ENCODE measurements at regions not wholly inside any gene's neighbourhood (a gene's known extent, or its start where the extent isn't known, plus 50 kb on each side); places are given as distances from the start of the nearest gene placed in this dataset.
"Not testable (repeated sequence)": the region's sequence is repeated elsewhere in the genome, so short reads cannot be mapped to it uniquely, and the experiment has no call there.

DNA sequence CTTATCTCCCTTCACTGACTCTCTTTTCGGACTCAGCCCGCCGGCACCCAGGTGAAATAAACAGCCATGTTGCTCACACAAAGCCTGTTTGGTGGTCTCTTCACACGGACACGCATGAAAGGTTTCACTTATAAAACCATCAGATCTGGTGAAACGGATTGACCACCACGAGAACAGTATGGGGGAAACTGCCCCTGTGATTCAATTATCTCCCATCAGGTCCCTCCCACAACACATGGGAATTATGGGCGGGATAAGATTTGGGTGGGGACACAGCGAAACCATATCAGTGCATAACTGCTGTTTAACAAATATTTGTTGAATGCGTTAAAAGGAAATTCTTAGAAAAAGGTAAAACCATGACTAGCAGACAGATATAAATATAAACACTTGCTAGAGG is 464.4 kb downstream of the AJAP1 start:
- not testable (repeated sequence) for DNase-seq; H3K27me3 ChIP-seq (ENCODE audit: low read length); H3K9me3 ChIP-seq (ENCODE audit: low read length); H4K20me1 ChIP-seq (ENCODE audit: insufficient read depth, low read depth, low read length); H3K4me1 ChIP-seq (ENCODE audit: low read length); H3K9me2 ChIP-seq (replicated peaks; ENCODE audit: insufficient read depth, low read length); H2AFZ ChIP-seq (ENCODE audit: low read length); H3K4me3 ChIP-seq (ENCODE audit: low read length); H3K27ac ChIP-seq (ENCODE audit: low read length); H3K9ac ChIP-seq (ENCODE audit: low read length); H3K4me2 ChIP-seq (ENCODE audit: low read depth, low read length, poor library complexity, severe bottlenecking); H3K79me2 ChIP-seq (ENCODE audit: low read length); H3K36me3 ChIP-seq (ENCODE audit: insufficient read depth, low read length)

- not testable (repeated sequence) for H3K9ac ChIP-seq (ENCODE audit: low read length)
Observed at GRCh38 chr1:5118292-5118691, 463.9 kb downstream of the AJAP1 start.

GRCh38 chr1:5111581-5111980 is 457.2 kb downstream of the AJAP1 start:
- peak; percentile 38 for DNase-seq
- Histone ChIP-seq H3K4me3 (ENCODE audit: low read length) (no peak overlapping the region), H3K27me3 (ENCODE audit: low read length) (no peaks in the 10 kb centered on the region), H3K9me2 (replicated peaks; ENCODE audit: insufficient read depth, low read length) (no peaks in the 10 kb centered on the region), H3K4me2 (ENCODE audit: low read depth, low read length, poor library complexity, severe bottlenecking) (no peak overlapping the region), H3K4me1 (ENCODE audit: low read length) (peaks cover 3% of the 10 kb centered on the region; the same call in 1 of the 2 replicates), H3K27ac (ENCODE audit: low read length) (no peak overlapping the region), H3K9me3 (ENCODE audit: low read length) (no peaks in the 10 kb centered on the region), H3K36me3 (ENCODE audit: insufficient read depth, low read length) (no peaks in the 10 kb centered on the region), H3K9ac (ENCODE audit: low read length) (no peak overlapping the region), H2AFZ (ENCODE audit: low read length) (no peak overlapping the region), H4K20me1 (ENCODE audit: insufficient read depth, low read depth, low read length) (no peaks in the 10 kb centered on the region), H3K79me2 (ENCODE audit: low read length) (no peaks in the 10 kb centered on the region)

More at GRCh38 chr1:5118292-5118691, 463.9 kb downstream of the AJAP1 start:
- not testable (repeated sequence) for H2AFZ ChIP-seq (ENCODE audit: low read length); H3K9me3 ChIP-seq (ENCODE audit: low read length); H3K36me3 ChIP-seq (ENCODE audit: insufficient read depth, low read length); H4K20me1 ChIP-seq (ENCODE audit: insufficient read depth, low read depth, low read length); DNase-seq; H3K79me2 ChIP-seq (ENCODE audit: low read length); H3K4me3 ChIP-seq (ENCODE audit: low read length); H3K4me1 ChIP-seq (ENCODE audit: low read length); H3K4me2 ChIP-seq (ENCODE audit: low read depth, low read length, poor library complexity, severe bottlenecking); H3K27ac ChIP-seq (ENCODE audit: low read length); H3K9me2 ChIP-seq (replicated peaks; ENCODE audit: insufficient read depth, low read length); H3K27me3 ChIP-seq (ENCODE audit: low read length)

- Histone ChIP-seq H3K9me2 (replicated peaks; ENCODE audit: insufficient read depth, low read length) (no peaks in the 10 kb centered on the region), H3K4me3 (ENCODE audit: low read length) (no peak overlapping the region), H3K9ac (ENCODE audit: low read length) (no peak overlapping the region), H3K4me2 (ENCODE audit: low read depth, low read length, poor library complexity, severe bottlenecking) (no peak overlapping the region), H3K79me2 (ENCODE audit: low read length) (no peaks in the 10 kb centered on the region), H3K27me3 (ENCODE audit: low read length) (no peaks in the 10 kb centered on the region), H3K4me1 (ENCODE audit: low read length) (peaks cover 3% of the 10 kb centered on the region; the same call in 1 of the 2 replicates), H3K36me3 (ENCODE audit: insufficient read depth, low read length) (no peaks in the 10 kb centered on the region), H4K20me1 (ENCODE audit: insufficient read depth, low read depth, low read length) (no peaks in the 10 kb centered on the region), H2AFZ (ENCODE audit: low read length) (no peak overlapping the region), H3K27ac (ENCODE audit: low read length) (no peak overlapping the region), H3K9me3 (ENCODE audit: low read length) (no peaks in the 10 kb centered on the region)
- peak; percentile 11 for DNase-seq
Observed at GRCh38 chr1:5110508-5110907, 456.1 kb downstream of the AJAP1 start.

DNA sequence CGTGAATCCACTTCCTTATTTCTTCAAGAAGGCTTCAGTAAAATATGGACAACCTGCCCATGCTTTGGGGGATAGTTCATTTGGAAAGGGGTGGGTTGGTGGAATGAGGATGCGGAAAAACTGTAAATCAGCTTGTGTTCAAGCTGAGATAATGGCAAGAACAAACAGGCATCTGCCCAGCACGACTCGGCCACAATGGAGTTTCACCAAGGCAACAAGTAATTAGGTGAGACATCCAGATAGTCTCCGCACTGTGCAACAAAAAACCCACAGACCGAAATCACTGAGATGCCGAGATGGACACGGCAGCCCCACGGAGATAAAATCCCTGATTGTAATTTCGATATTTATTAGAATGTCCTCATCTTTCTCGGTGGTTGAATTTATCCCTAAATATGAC is 455.2 kb downstream of the AJAP1 start:
- H3K9ac ChIP-seq (ENCODE audit: low read length), result no peak overlapping the region
- H2AFZ ChIP-seq (ENCODE audit: low read length), result no peak overlapping the region
- H3K4me3 ChIP-seq (ENCODE audit: low read length), result no peak overlapping the region
- H3K4me1 ChIP-seq (ENCODE audit: low read length), result peaks cover 3% of the 10 kb centered on the region; the same call in 1 of the 2 replicates
- no peaks in the 10 kb centered on the region for H3K27me3 ChIP-seq (ENCODE audit: low read length)
- H3K27ac ChIP-seq (ENCODE audit: low read length), result no peak overlapping the region
- no peaks in the 10 kb centered on the region for H3K9me2 ChIP-seq (replicated peaks; ENCODE audit: insufficient read depth, low read length)
- DNase-seq, result peak; percentile 5
- no peaks in the 10 kb centered on the region for H3K36me3 ChIP-seq (ENCODE audit: insufficient read depth, low read length)
- H3K79me2 ChIP-seq (ENCODE audit: low read length), result no peaks in the 10 kb centered on the region
- no peaks in the 10 kb centered on the region for H3K9me3 ChIP-seq (ENCODE audit: low read length)
- H4K20me1 ChIP-seq (ENCODE audit: insufficient read depth, low read depth, low read length), result no peaks in the 10 kb centered on the region
- no peak overlapping the region for H3K4me2 ChIP-seq (ENCODE audit: low read depth, low read length, poor library complexity, severe bottlenecking)

DNA sequence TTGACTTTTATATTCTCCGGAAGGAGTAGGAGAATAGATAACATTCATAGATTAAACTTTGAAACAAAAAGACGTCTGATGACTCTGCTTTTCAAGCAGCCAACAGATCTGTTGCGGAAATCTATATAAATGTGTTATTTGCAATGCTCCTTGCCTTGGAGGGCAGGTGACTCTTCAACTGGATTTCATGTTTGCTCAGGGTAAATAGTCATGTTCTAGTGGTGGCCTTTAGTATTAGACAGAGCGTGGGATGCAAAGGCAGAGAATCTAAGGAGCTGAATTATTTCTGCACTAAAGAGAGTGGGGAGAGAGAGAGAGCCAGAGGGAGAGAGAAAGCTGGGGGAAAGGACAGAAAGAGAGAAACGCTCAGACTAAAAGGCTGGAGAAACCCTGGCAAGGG is 454.3 kb downstream of the AJAP1 start:
- H4K20me1 ChIP-seq (ENCODE audit: insufficient read depth, low read depth, low read length), result no peaks in the 10 kb centered on the region
- H3K4me2 ChIP-seq (ENCODE audit: low read depth, low read length, poor library complexity, severe bottlenecking), result no peak overlapping the region
- H3K9me2 ChIP-seq (replicated peaks; ENCODE audit: insufficient read depth, low read length), result no peaks in the 10 kb centered on the region
- H3K9me3 ChIP-seq (ENCODE audit: low read length), result no peaks in the 10 kb centered on the region
- H3K4me1 ChIP-seq (ENCODE audit: low read length), result peaks cover 3% of the 10 kb centered on the region; the same call in 1 of the 2 replicates
- no peaks in the 10 kb centered on the region for H3K27me3 ChIP-seq (ENCODE audit: low read length)
- peak; percentile 23 for DNase-seq
- H3K36me3 ChIP-seq (ENCODE audit: insufficient read depth, low read length), result no peaks in the 10 kb centered on the region
- no peak overlapping the region for H2AFZ ChIP-seq (ENCODE audit: low read length)
- no peak overlapping the region for H3K27ac ChIP-seq (ENCODE audit: low read length)
- no peak overlapping the region for H3K9ac ChIP-seq (ENCODE audit: low read length)
- no peak overlapping the region for H3K4me3 ChIP-seq (ENCODE audit: low read length)
- H3K79me2 ChIP-seq (ENCODE audit: low read length), result no peaks in the 10 kb centered on the region

- H2AFZ ChIP-seq (ENCODE audit: low read length), result no peak overlapping the region
- H3K4me1 ChIP-seq (ENCODE audit: low read length), result peaks cover 3% of the 10 kb centered on the region; the same call in 1 of the 2 replicates
- H3K27ac ChIP-seq (ENCODE audit: low read length), result no peak overlapping the region
- H3K9me3 ChIP-seq (ENCODE audit: low read length), result no peaks in the 10 kb centered on the region
- DNase-seq, result peak; percentile 30
- 0 out of 2 replicates have a peak, but pooled peaks cover 2% of the 10 kb centered on the region for H3K27me3 ChIP-seq (ENCODE audit: low read length)
- no peaks in the 10 kb centered on the region for H3K9me2 ChIP-seq (replicated peaks; ENCODE audit: insufficient read depth, low read length)
- H3K79me2 ChIP-seq (ENCODE audit: low read length), result no peaks in the 10 kb centered on the region
- no peak overlapping the region for H3K9ac ChIP-seq (ENCODE audit: low read length)
- H3K36me3 ChIP-seq (ENCODE audit: insufficient read depth, low read length), result no peaks in the 10 kb centered on the region
- H4K20me1 ChIP-seq (ENCODE audit: insufficient read depth, low read depth, low read length), result no peaks in the 10 kb centered on the region
- H3K4me2 ChIP-seq (ENCODE audit: low read depth, low read length, poor library complexity, severe bottlenecking), result no peak overlapping the region
- H3K4me3 ChIP-seq (ENCODE audit: low read length), result no peak overlapping the region
Observed at GRCh38 chr1:5105744-5106143, 451.3 kb downstream of the AJAP1 start.

GRCh38 chr1:5099558-5099957 is 445.1 kb downstream of the AJAP1 start:
- Histone ChIP-seq H3K4me2 (ENCODE audit: low read depth, low read length, poor library complexity, severe bottlenecking) (no peak overlapping the region), H3K27ac (ENCODE audit: low read length) (no peak overlapping the region), H3K9me3 (ENCODE audit: low read length) (peaks cover under 1% of the 10 kb centered on the region; the same call in 1 of the 2 replicates), H4K20me1 (ENCODE audit: insufficient read depth, low read depth, low read length) (no peaks in the 10 kb centered on the region), H3K36me3 (ENCODE audit: insufficient read depth, low read length) (no peaks in the 10 kb centered on the region), H3K79me2 (ENCODE audit: low read length) (no peaks in the 10 kb centered on the region), H2AFZ (ENCODE audit: low read length) (no peak overlapping the region), H3K9me2 (replicated peaks; ENCODE audit: insufficient read depth, low read length) (no peaks in the 10 kb centered on the region), H3K4me1 (ENCODE audit: low read length) (peaks cover 8% of the 10 kb centered on the region), H3K27me3 (ENCODE audit: low read length) (0 out of 2 replicates have a peak, but pooled peaks cover 2% of the 10 kb centered on the region), H3K9ac (ENCODE audit: low read length) (no peak overlapping the region), H3K4me3 (ENCODE audit: low read length) (no peak overlapping the region)
- peak; percentile 43 for DNase-seq

DNA sequence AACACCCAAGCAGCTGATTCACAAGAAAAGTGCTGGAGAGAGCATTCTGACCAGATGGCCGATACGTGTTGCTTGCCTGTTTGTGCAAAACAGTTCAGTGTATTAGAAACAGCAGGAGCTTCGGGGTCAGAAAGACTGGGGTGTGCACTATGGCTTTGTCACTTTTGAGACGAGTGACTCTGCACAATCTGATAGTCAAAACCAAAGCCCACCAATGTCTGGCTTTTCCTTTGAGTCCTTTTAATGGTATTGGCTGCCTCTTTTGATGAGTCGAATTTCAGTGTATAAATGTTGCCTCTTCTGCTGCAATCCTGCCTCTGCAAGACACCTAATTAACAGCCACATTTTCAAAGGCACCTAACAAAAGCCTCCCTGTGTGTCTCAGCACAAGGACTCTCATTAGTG is 444.6 kb downstream of the AJAP1 start:
- Histone ChIP-seq H3K27ac (ENCODE audit: low read length) (no peak overlapping the region), H3K27me3 (ENCODE audit: low read length) (0 out of 2 replicates have a peak, but pooled peaks cover 2% of the 10 kb centered on the region), H2AFZ (ENCODE audit: low read length) (no peak overlapping the region), H4K20me1 (ENCODE audit: insufficient read depth, low read depth, low read length) (no peaks in the 10 kb centered on the region), H3K9ac (ENCODE audit: low read length) (no peak overlapping the region), H3K4me3 (ENCODE audit: low read length) (no peak overlapping the region), H3K36me3 (ENCODE audit: insufficient read depth, low read length) (no peaks in the 10 kb centered on the region), H3K4me1 (ENCODE audit: low read length) (peaks cover 8% of the 10 kb centered on the region), H3K4me2 (ENCODE audit: low read depth, low read length, poor library complexity, severe bottlenecking) (no peak overlapping the region), H3K9me2 (replicated peaks; ENCODE audit: insufficient read depth, low read length) (no peaks in the 10 kb centered on the region), H3K79me2 (ENCODE audit: low read length) (no peaks in the 10 kb centered on the region), H3K9me3 (ENCODE audit: low read length) (peaks cover 3% of the 10 kb centered on the region; the same call in 1 of the 2 replicates)
- DNase-seq, result no peak

Data from Karpas-422 (cell line).